HepG2 (cell line): ENCODE measurements at regions not wholly inside any gene's neighbourhood (a gene's known extent, or its start where the extent isn't known, plus 50 kb on each side); places are given as distances from the start of the nearest gene placed in this dataset.

ENCODE experiments used
- EP300 ChIP-seq, 3 experiments: sonication (generic) in 1 of 3; formaldehyde crosslinking in 1 of 3; IDR thresholded peaks; 2 replicates each; pipeline versions ENCODE4 v1.5.1 to v1.6.1; 2011 to 2020; ENCODE audit warnings: low read depth in 2 of 3, low read length in 2 of 3, borderline replicate concordance in 1 of 3, improper control_type of control experiment in 1 of 3, mild to moderate bottlenecking in 1 of 3, missing genetic modification reagents in 1 of 3, moderate library complexity in 1 of 3
- RERE ChIP-seq: IDR thresholded peaks from 2 replicates; pipeline ENCODE4 v1.6.1; 2016; ENCODE audit warnings: low read depth, missing genetic modification reagents, missing compliant biosample characterization
- RNF219 ChIP-seq: sonication (generic); formaldehyde crosslinking; IDR thresholded peaks from 2 replicates; pipeline ENCODE4 v1.5.0; 2020; ENCODE audit warnings: mild to moderate bottlenecking, missing genetic modification reagents

- TF ChIP-seq RNF219 (CRISPR knock-in tag) (no peak), EP300 (IDR thresholded peaks at IDR 0.05; ENCODE audit: low read depth in 2 of 2, low read length in 2 of 2) (no peak), EP300 (CRISPR knock-in tag; IDR thresholded peaks at IDR 0.05; ENCODE audit: borderline replicate concordance) (no peak), RERE (CRISPR knock-in tag) (no peak)
Observed at GRCh38 chr6:108767418-108768165, 80.6 kb upstream of the ARMC2 start (continued).
